Hepatocyte (in vitro differentiated cells): ENCODE measurements at regions not wholly inside any gene's neighbourhood (a gene's known extent, or its start where the extent isn't known, plus 50 kb on each side); places are given as distances from the start of the nearest gene placed in this dataset.

ENCODE experiments used
- DNase-seq: peaks from one replicate; pipeline ENCODE4 v3.0.0-alpha.2; 2016; ENCODE audit warnings: low spot score
- H2AFZ ChIP-seq: fragments of 200-600 bp; sonication (generic); 2 replicates; pipeline ENCODE4 v1.6.0; 2016; ENCODE audit warnings: antibody characterized with exemption, mild to moderate bottlenecking
- H3K27ac ChIP-seq: fragments of 200-600 bp; sonication (generic); 2 replicates; pipeline ENCODE4 v1.5.1; 2016; ENCODE audit warnings: mild to moderate bottlenecking
- H3K27me3 ChIP-seq: fragments of 200-600 bp; sonication (generic); 2 replicates; pipeline ENCODE4 v1.6.1; 2016
- H3K36me3 ChIP-seq: fragments of 200-600 bp; sonication (generic); replicated peaks from 2 replicates; pipeline ENCODE4 v1.5.1; 2016; ENCODE audit warnings: low read depth; ENCODE audit not compliant: insufficient read depth
- H3K4me1 ChIP-seq: fragments of 200-600 bp; sonication (generic); 2 replicates; pipeline ENCODE4 v1.5.1; 2016; ENCODE audit warnings: mild to moderate bottlenecking, moderate library complexity; ENCODE audit not compliant: insufficient read depth
- H3K4me2 ChIP-seq: fragments of 200-600 bp; sonication (generic); 2 replicates; pipeline ENCODE4 v1.6.0; 2016
- H3K4me3 ChIP-seq: fragments of 200-600 bp; sonication (generic); 2 replicates; pipeline ENCODE4 v1.5.1; 2016; ENCODE audit warnings: mild to moderate bottlenecking
- H3K79me2 ChIP-seq: fragments of 200-600 bp; sonication (generic); 2 replicates; pipeline ENCODE4 v1.6.0; 2017; ENCODE audit warnings: mild to moderate bottlenecking
- H3K9me2 ChIP-seq: fragments of 200-600 bp; sonication (generic); replicated peaks from 2 replicates; pipeline ENCODE4 v1.6.0; 2017; ENCODE audit warnings: mild to moderate bottlenecking; ENCODE audit not compliant: insufficient read depth
- H3K9me3 ChIP-seq: fragments of 200-600 bp; sonication (generic); 2 replicates; pipeline ENCODE4 v1.5.1; 2016; ENCODE audit warnings: low read depth, mild to moderate bottlenecking
- H4K20me1 ChIP-seq: fragments of 200-600 bp; sonication (generic); 2 replicates; pipeline ENCODE4 v1.6.0; 2016; ENCODE audit warnings: mild to moderate bottlenecking; ENCODE audit not compliant: insufficient read depth, poor library complexity, severe bottlenecking
- CTCF ChIP-seq: fragments of 200-600 bp; sonication (generic); IDR thresholded peaks from 2 replicates; pipeline ENCODE4 v1.5.1; 2016; ENCODE audit warnings: antibody characterized with exemption, mild to moderate bottlenecking; ENCODE audit not compliant: poor library complexity
- EZH2 ChIP-seq: fragments of 200-600 bp; sonication (generic); IDR thresholded peaks from 2 replicates; pipeline ENCODE4 v1.6.1; 2016; ENCODE audit warnings: antibody characterized with exemption, mild to moderate bottlenecking, borderline replicate concordance
- EZH2phosphoT487 ChIP-seq: fragments of 200-600 bp; sonication (generic); IDR thresholded peaks from one replicate; pipeline ENCODE4 v1.6.1; 2018; ENCODE audit warnings: antibody characterized with exemption, mild to moderate bottlenecking, low read depth, moderate library complexity; ENCODE audit not compliant: unreplicated experiment, severe bottlenecking
- WGBS: methylation state at CpG from one replicate; pipeline ENCODE4 v1.1.6; 2016; ENCODE audit warnings: low lambda C conversion rate; ENCODE audit errors: missing lambda C conversion rate; 5-methylcytosine and 5-hydroxymethylcytosine counted together

DNA sequence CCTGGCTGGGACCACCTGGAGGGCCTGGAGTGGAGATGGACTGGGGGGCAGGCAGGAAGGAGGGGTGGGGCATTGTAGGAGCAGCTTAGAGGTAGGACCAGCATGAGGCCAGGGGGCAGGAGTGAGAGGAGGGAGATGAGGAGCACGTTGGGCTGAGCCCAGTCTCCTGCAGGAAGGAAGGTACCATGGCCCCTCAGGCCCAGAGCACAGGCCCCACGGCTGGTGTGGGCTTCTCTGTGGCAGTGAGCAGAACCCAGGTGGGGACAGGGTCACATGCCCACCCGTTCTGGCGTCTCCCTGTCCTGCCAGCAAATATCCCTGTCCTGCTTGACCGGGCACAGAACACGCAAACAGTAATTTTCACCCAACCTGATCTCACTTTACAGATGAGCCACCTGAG lies 141.8 kb downstream of the ENGASE start:
- Histone ChIP-seq H3K4me2 (no peak overlapping the region), H4K20me1 (no peaks in the 10 kb centered on the region), H2AFZ (no peak overlapping the region), H3K36me3 (no peaks in the 10 kb centered on the region), H3K4me1 (no peaks in the 10 kb centered on the region), H3K27ac (no peak overlapping the region), H3K27me3 (peaks cover 43% of the 10 kb centered on the region), H3K9me3 (no peaks in the 10 kb centered on the region), H3K79me2 (no peaks in the 10 kb centered on the region), H3K9me2 (no peaks in the 10 kb centered on the region), H3K4me3 (no peak overlapping the region)
- 83% methylated on average over 5 of the region's 6 CpGs for WGBS
- TF ChIP-seq EZH2phosphoT487 (no peak), CTCF (no peak), EZH2 (no peak)
- DNase-seq, result no peak

GRCh38 chr17:79215631-79216030 lies 141.0 kb downstream of the ENGASE start:
- Histone ChIP-seq H3K4me2 (no peak overlapping the region), H3K4me1 (no peaks in the 10 kb centered on the region), H2AFZ (no peak overlapping the region), H4K20me1 (no peaks in the 10 kb centered on the region), H3K79me2 (no peaks in the 10 kb centered on the region), H3K9me3 (no peaks in the 10 kb centered on the region), H3K36me3 (no peaks in the 10 kb centered on the region), H3K27ac (no peak overlapping the region), H3K4me3 (no peak overlapping the region), H3K27me3 (peaks cover 42% of the 10 kb centered on the region), H3K9me2 (no peaks in the 10 kb centered on the region)
- DNase-seq, result no peak
- no peak for TF ChIP-seq EZH2phosphoT487
- TF ChIP-seq CTCF, result no peak
- no peak for TF ChIP-seq EZH2
- 89% methylated on average over 13 of the region's 13 CpGs for WGBS

DNA sequence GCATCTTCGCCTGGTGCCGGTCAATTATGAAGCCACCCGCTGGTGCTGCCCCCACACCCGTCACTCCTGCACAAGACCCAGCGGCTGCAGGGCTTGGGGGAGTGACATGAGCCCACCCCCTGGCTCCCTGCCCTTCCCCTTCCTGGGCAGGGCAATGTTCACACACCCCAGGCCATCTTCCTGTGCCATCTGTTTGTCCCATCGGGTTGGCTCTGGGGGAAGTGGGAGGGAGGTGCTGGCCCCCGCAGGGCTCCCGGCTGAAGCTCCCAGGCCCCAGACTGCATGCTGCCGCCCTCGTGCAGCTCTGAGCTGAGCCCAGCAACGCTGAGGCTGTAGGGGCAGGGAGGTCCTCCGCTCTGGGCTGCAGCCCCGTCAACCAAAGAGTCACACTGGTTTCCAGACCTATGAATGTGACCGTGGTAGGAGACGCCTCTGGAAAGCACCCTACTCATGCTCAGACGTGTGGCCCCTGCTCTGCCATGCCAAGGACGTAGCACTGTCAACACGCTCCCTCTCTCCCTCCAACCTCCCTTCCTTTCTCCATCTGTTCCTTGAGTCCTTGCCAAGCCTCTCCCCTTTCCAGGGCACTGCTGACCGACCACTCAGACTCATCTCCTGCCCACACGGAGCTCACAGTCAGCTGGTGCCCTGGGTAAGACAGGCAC lies 140.4 kb downstream of the ENGASE start:
- Histone ChIP-seq H3K79me2 (no peaks in the 10 kb centered on the region), H4K20me1 (no peaks in the 10 kb centered on the region), H3K27ac (no peak overlapping the region), H3K36me3 (no peaks in the 10 kb centered on the region), H3K27me3 (peaks cover 40% of the 10 kb centered on the region), H3K4me1 (no peaks in the 10 kb centered on the region), H3K9me3 (no peaks in the 10 kb centered on the region), H3K9me2 (no peaks in the 10 kb centered on the region), H2AFZ (no peak overlapping the region), H3K4me2 (no peak overlapping the region), H3K4me3 (no peak overlapping the region)
- TF ChIP-seq EZH2phosphoT487 (no peak), CTCF (no peak), EZH2 (no peak)
- 53% methylated on average over 20 of the region's 20 CpGs for WGBS
- no peak for DNase-seq
